WTC11 (cell line): ENCODE measurements at regions not wholly inside any gene's neighbourhood (a gene's known extent, or its start where the extent isn't known, plus 50 kb on each side); places are given as distances from the start of the nearest gene placed in this dataset.
"Not testable (repeated sequence)": the region's sequence is repeated elsewhere in the genome, so short reads cannot be mapped to it uniquely, and the experiment has no call there.

Source experiments
- ATAC-seq: fragments of 200-7000 bp; cut with Tn5 transposase; 2 replicates; pipeline ENCODE4 v1.10.0; 2021; ENCODE audit warnings: mild to moderate bottlenecking, moderate library complexity
- CTCF ChIA-PET: fragments of 300-600 bp; sonication (Branson Sonifier 250); formaldehyde crosslinking; loops from one replicate; lab custom pipeline; 2021; ENCODE audit warnings: antibody characterized with exemption; lab: Charles Lee
- POLR2A ChIA-PET: fragments of 350-600 bp; sonication (Branson Sonifier 250); formaldehyde crosslinking; loops from one replicate; lab custom pipeline; 2021; ENCODE audit warnings: antibody characterized with exemption; lab: Charles Lee
- DNase-seq: peaks from one replicate; pipeline ENCODE4 v3.0.0; 2021; ENCODE audit warnings: low spot score
- H3K27ac Mint-ChIP-seq: 2 replicates; pipeline ENCODE4 v1.8.0; 2021; ENCODE audit warnings: mixed read lengths
- H3K27me3 Mint-ChIP-seq: 2 replicates; pipeline ENCODE4 v1.8.0; 2021; ENCODE audit warnings: low read depth, mild to moderate bottlenecking, moderate library complexity, mixed read lengths
- H3K36me3 Mint-ChIP-seq: 2 replicates; pipeline ENCODE4 v1.8.0; 2021; ENCODE audit warnings: mixed read lengths
- H3K4me1 Mint-ChIP-seq: 2 replicates; pipeline ENCODE4 v1.8.0; 2022; ENCODE audit warnings: mixed read lengths
- H3K4me3 Mint-ChIP-seq: 2 replicates; pipeline ENCODE4 v1.8.0; 2021; ENCODE audit warnings: mild to moderate bottlenecking, moderate library complexity, mixed read lengths
- H3K9me3 Mint-ChIP-seq: 2 replicates; pipeline ENCODE4 v1.8.0; 2021; ENCODE audit warnings: mixed read lengths
- CBFB ChIP-seq: sonication (generic); formaldehyde crosslinking; IDR thresholded peaks from 2 replicates; pipeline ENCODE4 v1.8.1; 2022; ENCODE audit warnings: mild to moderate bottlenecking, low read depth, missing genetic modification reagents
- CDX4 ChIP-seq: fragments of 250-450 bp; sonication (Bioruptor Pico); IDR thresholded peaks from 2 replicates; pipeline ENCODE4 v1.9.0; 2021; ENCODE audit warnings: moderate library complexity, mild to moderate bottlenecking, inconsistent platforms, borderline replicate concordance
- ESRRA ChIP-seq: sonication (generic); formaldehyde crosslinking; IDR thresholded peaks from 2 replicates; pipeline ENCODE4 v1.8.1; 2022; ENCODE audit warnings: mild to moderate bottlenecking, missing genetic modification reagents, borderline replicate concordance
- ETV6 ChIP-seq: sonication (generic); formaldehyde crosslinking; IDR thresholded peaks from 2 replicates; pipeline ENCODE4 v1.8.1; 2022; ENCODE audit warnings: mild to moderate bottlenecking, missing genetic modification reagents
- FOXK1 ChIP-seq: sonication (generic); formaldehyde crosslinking; IDR thresholded peaks from 2 replicates; pipeline ENCODE4 v1.8.0; 2022; ENCODE audit warnings: mild to moderate bottlenecking, moderate library complexity, missing genetic modification reagents
- IRF2 ChIP-seq: sonication (generic); formaldehyde crosslinking; IDR thresholded peaks from 2 replicates; pipeline ENCODE4 v1.8.0; 2022; ENCODE audit warnings: low read depth, missing genetic modification reagents, borderline replicate concordance
- JUN ChIP-seq: sonication (generic); formaldehyde crosslinking; IDR thresholded peaks from 2 replicates; pipeline ENCODE4 v1.8.0; 2023; ENCODE audit warnings: mild to moderate bottlenecking, missing genetic modification reagents
- KAT7 ChIP-seq: sonication (generic); formaldehyde crosslinking; IDR thresholded peaks from 2 replicates; pipeline ENCODE4 v1.8.1; 2023; ENCODE audit warnings: missing genetic modification reagents, mild to moderate bottlenecking, borderline replicate concordance
- NFE2L1 ChIP-seq: sonication (generic); formaldehyde crosslinking; IDR thresholded peaks from 2 replicates; pipeline ENCODE4 v1.8.1; 2023; ENCODE audit warnings: missing genetic modification reagents
- NFYB ChIP-seq: sonication (generic); formaldehyde crosslinking; conservative IDR thresholded peaks from 2 replicates; pipeline ENCODE4 v1.8.0; 2022; ENCODE audit warnings: low read depth, missing genetic modification reagents
- NR2C2 ChIP-seq: sonication (generic); formaldehyde crosslinking; IDR thresholded peaks from 2 replicates; pipeline ENCODE4 v1.8.0; 2022; ENCODE audit warnings: mild to moderate bottlenecking, missing genetic modification reagents
- SP1 ChIP-seq: sonication (generic); formaldehyde crosslinking; conservative IDR thresholded peaks from 2 replicates; pipeline ENCODE4 v1.8.1; 2022; ENCODE audit warnings: missing genetic modification reagents
- TCF7 ChIP-seq: sonication (generic); formaldehyde crosslinking; IDR thresholded peaks from 2 replicates; pipeline ENCODE4 v1.8.0; 2022; ENCODE audit warnings: mild to moderate bottlenecking, low read depth, missing genetic modification reagents, moderate library complexity
- TEAD4 ChIP-seq: sonication (generic); formaldehyde crosslinking; IDR thresholded peaks from 2 replicates; pipeline ENCODE4 v1.8.0; 2022; ENCODE audit warnings: mild to moderate bottlenecking, missing genetic modification reagents
- ZNF138 ChIP-seq: sonication (generic); formaldehyde crosslinking; conservative IDR thresholded peaks from 2 replicates; pipeline ENCODE4 v1.8.1; 2022; ENCODE audit warnings: mild to moderate bottlenecking, moderate library complexity, missing genetic modification reagents
- ZNF416 ChIP-seq: fragments of 250-450 bp; sonication (Bioruptor Pico); IDR thresholded peaks from 2 replicates; pipeline ENCODE4 v1.9.0; 2021; ENCODE audit warnings: mild to moderate bottlenecking, inconsistent platforms
- ZNF423 ChIP-seq: fragments of 250-450 bp; sonication (Bioruptor Pico); IDR thresholded peaks from 2 replicates; pipeline ENCODE4 v2.1.2; 2022; ENCODE audit warnings: mild to moderate bottlenecking, moderate library complexity
- ZNF425 ChIP-seq: fragments of 250-450 bp; sonication (Bioruptor Pico); conservative IDR thresholded peaks from 2 replicates; pipeline ENCODE4 v1.9.0; 2021; ENCODE audit warnings: mild to moderate bottlenecking
- TF ChIP-seq, protein P1 (sequence below): fragments of 250-450 bp; sonication (Bioruptor Pico); IDR thresholded peaks from 2 replicates; pipeline ENCODE4 v2.1.2; 2022; ENCODE audit warnings: mild to moderate bottlenecking, moderate library complexity
- TF ChIP-seq, protein P2 (sequence below): sonication (generic); formaldehyde crosslinking; IDR thresholded peaks from 2 replicates; pipeline ENCODE4 v1.8.1; 2022; ENCODE audit warnings: mild to moderate bottlenecking, moderate library complexity, missing genetic modification reagents
- TF ChIP-seq, protein P3 (sequence below): sonication (generic); formaldehyde crosslinking; IDR thresholded peaks from 2 replicates; pipeline ENCODE4 v1.8.1; 2022; ENCODE audit warnings: low read depth, mild to moderate bottlenecking, moderate library complexity, missing genetic modification reagents, borderline replicate concordance
- TF ChIP-seq, protein P4 (sequence below): fragments of 250-450 bp; sonication (Bioruptor Pico); IDR thresholded peaks from 2 replicates; pipeline ENCODE4 v1.9.0; 2021; ENCODE audit warnings: mild to moderate bottlenecking
- TF ChIP-seq, protein P5 (sequence below): sonication (generic); formaldehyde crosslinking; IDR thresholded peaks from 2 replicates; pipeline ENCODE4 v1.8.0; 2023; ENCODE audit warnings: mild to moderate bottlenecking, missing genetic modification reagents
- TF ChIP-seq, protein P6 (sequence below): fragments of 200-600 bp; IDR thresholded peaks from 2 replicates; pipeline ENCODE4 v1.8.0; 2022; ENCODE audit warnings: antibody characterized with exemption

- TF ChIP-seq, protein P1, sequence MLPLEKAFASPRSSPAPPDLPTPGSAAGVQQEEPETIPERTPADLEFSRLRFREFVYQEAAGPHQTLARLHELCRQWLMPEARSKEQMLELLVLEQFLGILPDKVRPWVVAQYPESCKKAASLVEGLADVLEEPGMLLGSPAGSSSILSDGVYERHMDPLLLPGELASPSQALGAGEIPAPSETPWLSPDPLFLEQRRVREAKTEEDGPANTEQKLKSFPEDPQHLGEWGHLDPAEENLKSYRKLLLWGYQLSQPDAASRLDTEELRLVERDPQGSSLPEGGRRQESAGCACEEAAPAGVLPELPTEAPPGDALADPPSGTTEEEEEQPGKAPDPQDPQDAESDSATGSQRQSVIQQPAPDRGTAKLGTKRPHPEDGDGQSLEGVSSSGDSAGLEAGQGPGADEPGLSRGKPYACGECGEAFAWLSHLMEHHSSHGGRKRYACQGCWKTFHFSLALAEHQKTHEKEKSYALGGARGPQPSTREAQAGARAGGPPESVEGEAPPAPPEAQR (CRISPR knock-in tag), result no peak
- no peak for TF ChIP-seq NFE2L1
- TF ChIP-seq ZNF425 (CRISPR knock-in tag), result no peak
- TF ChIP-seq ZNF138, result no peak
- no peak for TF ChIP-seq NR2C2
- TF ChIP-seq, protein P2, sequence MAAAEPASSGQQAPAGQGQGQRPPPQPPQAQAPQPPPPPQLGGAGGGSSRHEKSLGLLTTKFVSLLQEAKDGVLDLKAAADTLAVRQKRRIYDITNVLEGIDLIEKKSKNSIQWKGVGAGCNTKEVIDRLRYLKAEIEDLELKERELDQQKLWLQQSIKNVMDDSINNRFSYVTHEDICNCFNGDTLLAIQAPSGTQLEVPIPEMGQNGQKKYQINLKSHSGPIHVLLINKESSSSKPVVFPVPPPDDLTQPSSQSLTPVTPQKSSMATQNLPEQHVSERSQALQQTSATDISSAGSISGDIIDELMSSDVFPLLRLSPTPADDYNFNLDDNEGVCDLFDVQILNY (CRISPR knock-in tag), result no peak
- no peak for TF ChIP-seq ZNF416 (CRISPR knock-in tag)
- TF ChIP-seq TCF7 (CRISPR knock-in tag), result no peak
- TF ChIP-seq ESRRA (CRISPR knock-in tag), result no peak
- TF ChIP-seq KAT7 (CRISPR knock-in tag), result no peak
Observed at GRCh38 chr4:82282875-82283274, 90.9 kb downstream of the HNRNPD start (continued).

GRCh38 chr4:82279550-82279949, 94.2 kb downstream of the HNRNPD start:
- H3K4me1 Mint-ChIP-seq, DNase-seq, H3K9me3 Mint-ChIP-seq, ATAC-seq, H3K36me3 Mint-ChIP-seq, CTCF ChIA-PET, H3K4me3 Mint-ChIP-seq, POLR2A ChIA-PET, H3K27ac Mint-ChIP-seq: not testable (repeated sequence)
- H3K27me3 Mint-ChIP-seq, result peaks cover 49% of the 10 kb centered on the region

- H3K4me1 Mint-ChIP-seq, result no peaks in the 10 kb centered on the region
- H3K4me3 Mint-ChIP-seq, result no peak overlapping the region
- 0 out of 2 replicates have a peak, but pooled peaks cover 6% of the 10 kb centered on the region for H3K9me3 Mint-ChIP-seq
- no peak overlapping the region for H3K27ac Mint-ChIP-seq
- peaks cover 35% of the 10 kb centered on the region for H3K27me3 Mint-ChIP-seq
- DNase-seq, result no peak
- TF ChIP-seq CBFB (CRISPR knock-in tag) (no peak), JUN (CRISPR knock-in tag) (no peak), IRF2 (CRISPR knock-in tag) (no peak), ZNF423 (no peak), ETV6 (CRISPR knock-in tag) (no peak), ESRRA (CRISPR knock-in tag) (no peak), CDX4 (CRISPR knock-in tag) (no peak), NFYB (CRISPR knock-in tag) (no peak), SP1 (CRISPR knock-in tag) (no peak), TEAD4 (CRISPR knock-in tag) (no peak), FOXK1 (CRISPR knock-in tag) (no peak)
- TF ChIP-seq, protein P3, sequence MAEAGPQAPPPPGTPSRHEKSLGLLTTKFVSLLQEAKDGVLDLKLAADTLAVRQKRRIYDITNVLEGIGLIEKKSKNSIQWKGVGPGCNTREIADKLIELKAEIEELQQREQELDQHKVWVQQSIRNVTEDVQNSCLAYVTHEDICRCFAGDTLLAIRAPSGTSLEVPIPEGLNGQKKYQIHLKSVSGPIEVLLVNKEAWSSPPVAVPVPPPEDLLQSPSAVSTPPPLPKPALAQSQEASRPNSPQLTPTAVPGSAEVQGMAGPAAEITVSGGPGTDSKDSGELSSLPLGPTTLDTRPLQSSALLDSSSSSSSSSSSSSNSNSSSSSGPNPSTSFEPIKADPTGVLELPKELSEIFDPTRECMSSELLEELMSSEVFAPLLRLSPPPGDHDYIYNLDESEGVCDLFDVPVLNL, result no peak
- TF ChIP-seq, protein P4, sequence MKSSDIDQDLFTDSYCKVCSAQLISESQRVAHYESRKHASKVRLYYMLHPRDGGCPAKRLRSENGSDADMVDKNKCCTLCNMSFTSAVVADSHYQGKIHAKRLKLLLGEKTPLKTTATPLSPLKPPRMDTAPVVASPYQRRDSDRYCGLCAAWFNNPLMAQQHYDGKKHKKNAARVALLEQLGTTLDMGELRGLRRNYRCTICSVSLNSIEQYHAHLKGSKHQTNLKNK (CRISPR knock-in tag), result no peak
- TF ChIP-seq, protein P5, sequence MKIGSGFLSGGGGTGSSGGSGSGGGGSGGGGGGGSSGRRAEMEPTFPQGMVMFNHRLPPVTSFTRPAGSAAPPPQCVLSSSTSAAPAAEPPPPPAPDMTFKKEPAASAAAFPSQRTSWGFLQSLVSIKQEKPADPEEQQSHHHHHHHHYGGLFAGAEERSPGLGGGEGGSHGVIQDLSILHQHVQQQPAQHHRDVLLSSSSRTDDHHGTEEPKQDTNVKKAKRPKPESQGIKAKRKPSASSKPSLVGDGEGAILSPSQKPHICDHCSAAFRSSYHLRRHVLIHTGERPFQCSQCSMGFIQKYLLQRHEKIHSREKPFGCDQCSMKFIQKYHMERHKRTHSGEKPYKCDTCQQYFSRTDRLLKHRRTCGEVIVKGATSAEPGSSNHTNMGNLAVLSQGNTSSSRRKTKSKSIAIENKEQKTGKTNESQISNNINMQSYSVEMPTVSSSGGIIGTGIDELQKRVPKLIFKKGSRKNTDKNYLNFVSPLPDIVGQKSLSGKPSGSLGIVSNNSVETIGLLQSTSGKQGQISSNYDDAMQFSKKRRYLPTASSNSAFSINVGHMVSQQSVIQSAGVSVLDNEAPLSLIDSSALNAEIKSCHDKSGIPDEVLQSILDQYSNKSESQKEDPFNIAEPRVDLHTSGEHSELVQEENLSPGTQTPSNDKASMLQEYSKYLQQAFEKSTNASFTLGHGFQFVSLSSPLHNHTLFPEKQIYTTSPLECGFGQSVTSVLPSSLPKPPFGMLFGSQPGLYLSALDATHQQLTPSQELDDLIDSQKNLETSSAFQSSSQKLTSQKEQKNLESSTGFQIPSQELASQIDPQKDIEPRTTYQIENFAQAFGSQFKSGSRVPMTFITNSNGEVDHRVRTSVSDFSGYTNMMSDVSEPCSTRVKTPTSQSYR (CRISPR knock-in tag), result no peak
- TF ChIP-seq, protein P6, sequence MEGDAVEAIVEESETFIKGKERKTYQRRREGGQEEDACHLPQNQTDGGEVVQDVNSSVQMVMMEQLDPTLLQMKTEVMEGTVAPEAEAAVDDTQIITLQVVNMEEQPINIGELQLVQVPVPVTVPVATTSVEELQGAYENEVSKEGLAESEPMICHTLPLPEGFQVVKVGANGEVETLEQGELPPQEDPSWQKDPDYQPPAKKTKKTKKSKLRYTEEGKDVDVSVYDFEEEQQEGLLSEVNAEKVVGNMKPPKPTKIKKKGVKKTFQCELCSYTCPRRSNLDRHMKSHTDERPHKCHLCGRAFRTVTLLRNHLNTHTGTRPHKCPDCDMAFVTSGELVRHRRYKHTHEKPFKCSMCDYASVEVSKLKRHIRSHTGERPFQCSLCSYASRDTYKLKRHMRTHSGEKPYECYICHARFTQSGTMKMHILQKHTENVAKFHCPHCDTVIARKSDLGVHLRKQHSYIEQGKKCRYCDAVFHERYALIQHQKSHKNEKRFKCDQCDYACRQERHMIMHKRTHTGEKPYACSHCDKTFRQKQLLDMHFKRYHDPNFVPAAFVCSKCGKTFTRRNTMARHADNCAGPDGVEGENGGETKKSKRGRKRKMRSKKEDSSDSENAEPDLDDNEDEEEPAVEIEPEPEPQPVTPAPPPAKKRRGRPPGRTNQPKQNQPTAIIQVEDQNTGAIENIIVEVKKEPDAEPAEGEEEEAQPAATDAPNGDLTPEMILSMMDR, result no peak
- ChIA-PET CTCF (interaction anchor here (0.5 to 1.6 kb wide), 5 partner anchors 8 to 463 kb away, joined by 3 to 28 read pairs (median 4); no protein-coding TSS in a partner anchor), POLR2A (no interaction called here)
- no peak for ATAC-seq
- no peaks in the 10 kb centered on the region for H3K36me3 Mint-ChIP-seq
Observed at GRCh38 chr4:82276332-82276640, 97.5 kb downstream of the HNRNPD start.
